ENCODE measurements at regions not wholly inside any gene's neighbourhood (a gene's known extent, or its start where the extent isn't known, plus 50 kb on each side); places are given as distances from the start of the nearest gene placed in this dataset.

DNA sequence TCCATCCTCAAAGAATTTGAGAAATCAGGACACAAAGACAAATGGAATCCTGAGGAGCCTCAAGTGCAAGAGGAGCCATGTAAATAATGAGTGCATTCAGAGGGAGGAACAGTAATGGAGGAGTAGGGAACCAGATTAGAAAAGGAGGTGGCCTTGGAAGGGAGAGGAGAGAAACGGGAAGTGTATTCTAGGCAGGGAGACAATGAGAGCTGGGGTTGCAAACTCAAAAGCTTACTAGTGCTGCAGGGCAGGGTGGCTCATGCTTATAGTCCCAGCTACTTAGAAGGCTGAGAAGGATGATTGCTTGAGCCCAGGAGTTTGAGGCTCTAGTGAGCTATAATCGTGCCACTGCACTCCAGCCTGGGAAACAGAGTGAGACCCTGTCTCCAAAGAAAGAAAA, 113.2 kb upstream of the LSM6 start:
- H3K9ac ChIP-seq (ENCODE audit: low read length) = no peak overlapping the region
- no peaks in the 10 kb centered on the region for H3K36me3 ChIP-seq (ENCODE audit: insufficient read depth, low read length)
- H3K27ac ChIP-seq (ENCODE audit: low read length) = no peak overlapping the region
- H3K4me2 ChIP-seq (ENCODE audit: low read length) = no peak overlapping the region
- no peaks in the 10 kb centered on the region for H3K27me3 ChIP-seq (ENCODE audit: insufficient read depth, low read depth, low read length)
- no peak overlapping the region for H2AFZ ChIP-seq (ENCODE audit: low read depth, low read length)
- no peaks in the 10 kb centered on the region for H3F3A ChIP-seq (ENCODE audit: insufficient read depth, low read length, poor library complexity, severe bottlenecking)
- TF ChIP-seq TAF1 (IDR thresholded peaks at IDR 0.05; ENCODE audit: low read depth) = no peak
- no peak for TF ChIP-seq EP300 (conservative IDR thresholded peaks at IDR 0.05; ENCODE audit: poor library complexity, severe bottlenecking)
- TF ChIP-seq, protein P1, sequence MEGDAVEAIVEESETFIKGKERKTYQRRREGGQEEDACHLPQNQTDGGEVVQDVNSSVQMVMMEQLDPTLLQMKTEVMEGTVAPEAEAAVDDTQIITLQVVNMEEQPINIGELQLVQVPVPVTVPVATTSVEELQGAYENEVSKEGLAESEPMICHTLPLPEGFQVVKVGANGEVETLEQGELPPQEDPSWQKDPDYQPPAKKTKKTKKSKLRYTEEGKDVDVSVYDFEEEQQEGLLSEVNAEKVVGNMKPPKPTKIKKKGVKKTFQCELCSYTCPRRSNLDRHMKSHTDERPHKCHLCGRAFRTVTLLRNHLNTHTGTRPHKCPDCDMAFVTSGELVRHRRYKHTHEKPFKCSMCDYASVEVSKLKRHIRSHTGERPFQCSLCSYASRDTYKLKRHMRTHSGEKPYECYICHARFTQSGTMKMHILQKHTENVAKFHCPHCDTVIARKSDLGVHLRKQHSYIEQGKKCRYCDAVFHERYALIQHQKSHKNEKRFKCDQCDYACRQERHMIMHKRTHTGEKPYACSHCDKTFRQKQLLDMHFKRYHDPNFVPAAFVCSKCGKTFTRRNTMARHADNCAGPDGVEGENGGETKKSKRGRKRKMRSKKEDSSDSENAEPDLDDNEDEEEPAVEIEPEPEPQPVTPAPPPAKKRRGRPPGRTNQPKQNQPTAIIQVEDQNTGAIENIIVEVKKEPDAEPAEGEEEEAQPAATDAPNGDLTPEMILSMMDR (IDR thresholded peaks at IDR 0.05; ENCODE audit: poor library complexity, severe bottlenecking) = no peak
- no peak for TF ChIP-seq SMC3 (conservative IDR thresholded peaks at IDR 0.05; ENCODE audit: poor library complexity)
- no peak for TF ChIP-seq POLR2AphosphoS5 (IDR thresholded peaks at IDR 0.05)
- no peak for TF ChIP-seq RAD21 (conservative IDR thresholded peaks at IDR 0.05)
- TF ChIP-seq, protein P2, sequence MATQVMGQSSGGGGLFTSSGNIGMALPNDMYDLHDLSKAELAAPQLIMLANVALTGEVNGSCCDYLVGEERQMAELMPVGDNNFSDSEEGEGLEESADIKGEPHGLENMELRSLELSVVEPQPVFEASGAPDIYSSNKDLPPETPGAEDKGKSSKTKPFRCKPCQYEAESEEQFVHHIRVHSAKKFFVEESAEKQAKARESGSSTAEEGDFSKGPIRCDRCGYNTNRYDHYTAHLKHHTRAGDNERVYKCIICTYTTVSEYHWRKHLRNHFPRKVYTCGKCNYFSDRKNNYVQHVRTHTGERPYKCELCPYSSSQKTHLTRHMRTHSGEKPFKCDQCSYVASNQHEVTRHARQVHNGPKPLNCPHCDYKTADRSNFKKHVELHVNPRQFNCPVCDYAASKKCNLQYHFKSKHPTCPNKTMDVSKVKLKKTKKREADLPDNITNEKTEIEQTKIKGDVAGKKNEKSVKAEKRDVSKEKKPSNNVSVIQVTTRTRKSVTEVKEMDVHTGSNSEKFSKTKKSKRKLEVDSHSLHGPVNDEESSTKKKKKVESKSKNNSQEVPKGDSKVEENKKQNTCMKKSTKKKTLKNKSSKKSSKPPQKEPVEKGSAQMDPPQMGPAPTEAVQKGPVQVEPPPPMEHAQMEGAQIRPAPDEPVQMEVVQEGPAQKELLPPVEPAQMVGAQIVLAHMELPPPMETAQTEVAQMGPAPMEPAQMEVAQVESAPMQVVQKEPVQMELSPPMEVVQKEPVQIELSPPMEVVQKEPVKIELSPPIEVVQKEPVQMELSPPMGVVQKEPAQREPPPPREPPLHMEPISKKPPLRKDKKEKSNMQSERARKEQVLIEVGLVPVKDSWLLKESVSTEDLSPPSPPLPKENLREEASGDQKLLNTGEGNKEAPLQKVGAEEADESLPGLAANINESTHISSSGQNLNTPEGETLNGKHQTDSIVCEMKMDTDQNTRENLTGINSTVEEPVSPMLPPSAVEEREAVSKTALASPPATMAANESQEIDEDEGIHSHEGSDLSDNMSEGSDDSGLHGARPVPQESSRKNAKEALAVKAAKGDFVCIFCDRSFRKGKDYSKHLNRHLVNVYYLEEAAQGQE (IDR thresholded peaks at IDR 0.05; ENCODE audit: borderline replicate concordance) = no peak
- no peak for TF ChIP-seq EZH2 (IDR thresholded peaks at IDR 0.05; ENCODE audit: borderline replicate concordance, insufficient read depth, low read length, poor library complexity, severe bottlenecking)
- no peak for TF ChIP-seq MXI1 (conservative IDR thresholded peaks at IDR 0.05; ENCODE audit: poor library complexity, severe bottlenecking)
- no peaks in the 10 kb centered on the region for H3K9me2 ChIP-seq (ENCODE audit: insufficient read depth, low read length)
- H3K79me2 ChIP-seq (replicated peaks; ENCODE audit: insufficient read depth, low read length) = no peaks in the 10 kb centered on the region
- H3K9me3 ChIP-seq (ENCODE audit: low read length) = no peaks in the 10 kb centered on the region
- H3K4me3 ChIP-seq (ENCODE audit: low read length) = no peak overlapping the region
- H4K20me1 ChIP-seq (ENCODE audit: insufficient read depth) = no peaks in the 10 kb centered on the region

DNA sequence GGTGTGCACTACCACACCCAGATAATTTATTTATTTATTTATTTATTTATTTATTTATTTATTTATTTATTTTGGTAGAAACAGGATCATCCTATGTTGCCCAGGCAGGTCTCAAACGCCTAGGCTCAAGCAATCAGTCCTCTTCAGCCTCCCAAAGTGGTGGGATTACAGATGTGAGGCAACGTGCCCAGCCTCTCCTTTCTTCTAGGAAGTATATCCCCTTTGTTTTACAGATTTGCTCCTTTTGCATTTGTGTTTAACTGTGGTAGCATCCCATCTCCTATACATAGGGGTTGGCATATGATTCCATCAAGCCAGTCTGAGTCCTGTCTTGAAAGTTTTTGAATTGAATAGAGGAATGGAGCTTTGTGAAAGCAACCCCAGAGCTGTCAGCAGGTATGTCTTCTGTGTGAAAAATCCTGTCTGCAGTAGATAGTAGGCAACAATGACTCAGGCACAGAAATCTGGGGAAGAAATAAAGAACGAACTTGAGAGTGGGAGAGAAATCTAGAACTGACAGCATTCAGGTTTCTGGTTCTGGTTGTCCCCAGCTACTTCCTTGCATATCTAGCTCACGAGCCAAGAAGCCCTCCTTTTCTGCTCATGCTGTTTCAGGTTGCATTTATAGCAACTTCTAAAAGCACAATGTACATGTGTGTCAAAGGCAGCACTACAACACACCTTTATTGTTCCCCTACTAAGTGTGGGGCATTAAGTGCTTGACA, 113.7 kb upstream of the LSM6 start:
- Histone ChIP-seq H3K4me3 (ENCODE audit: low read length) (no peak overlapping the region), H3K9ac (ENCODE audit: low read length) (no peak overlapping the region), H3K9me2 (ENCODE audit: insufficient read depth, low read length) (no peaks in the 10 kb centered on the region), H3F3A (ENCODE audit: insufficient read depth, low read length, poor library complexity, severe bottlenecking) (no peaks in the 10 kb centered on the region), H3K79me2 (replicated peaks; ENCODE audit: insufficient read depth, low read length) (no peaks in the 10 kb centered on the region), H2AFZ (ENCODE audit: low read depth, low read length) (no peak overlapping the region), H4K20me1 (ENCODE audit: insufficient read depth) (no peaks in the 10 kb centered on the region), H3K27me3 (ENCODE audit: insufficient read depth, low read depth, low read length) (no peaks in the 10 kb centered on the region), H3K36me3 (ENCODE audit: insufficient read depth, low read length) (no peaks in the 10 kb centered on the region), H3K9me3 (ENCODE audit: low read length) (no peaks in the 10 kb centered on the region), H3K4me2 (ENCODE audit: low read length) (no peak overlapping the region), H3K27ac (ENCODE audit: low read length) (no peak overlapping the region)
- TF ChIP-seq POLR2AphosphoS5 (IDR thresholded peaks at IDR 0.05) (no peak), SMC3 (conservative IDR thresholded peaks at IDR 0.05; ENCODE audit: poor library complexity) (no peak), TAF1 (IDR thresholded peaks at IDR 0.05; ENCODE audit: low read depth) (no peak), MXI1 (conservative IDR thresholded peaks at IDR 0.05; ENCODE audit: poor library complexity, severe bottlenecking) (no peak), RAD21 (conservative IDR thresholded peaks at IDR 0.05) (no peak), EZH2 (IDR thresholded peaks at IDR 0.05; ENCODE audit: borderline replicate concordance, insufficient read depth, low read length, poor library complexity, severe bottlenecking) (no peak), EP300 (conservative IDR thresholded peaks at IDR 0.05; ENCODE audit: poor library complexity, severe bottlenecking) (no peak)
- TF ChIP-seq, protein P2 (IDR thresholded peaks at IDR 0.05; ENCODE audit: borderline replicate concordance) = no peak
- TF ChIP-seq, protein P1 (IDR thresholded peaks at IDR 0.05; ENCODE audit: poor library complexity, severe bottlenecking) = no peak
